ENCODE measurements at regions not wholly inside any gene's neighbourhood (a gene's known extent, or its start where the extent isn't known, plus 50 kb on each side); places are given as distances from the start of the nearest gene placed in this dataset.

GRCh38 chr14:98292191-98292590, 979.8 kb downstream of the BCL11B start:
- ATAC-seq (ENCODE audit: insufficient read depth, low FRiP score) (no peak), DNase-seq (no peak)
- Histone ChIP-seq H3K36me3 (ENCODE audit: control insufficient read depth in 4 of 4, insufficient read depth in 4 of 4, low read length in 4 of 4) (no peaks in the 10 kb centered on the region), H3K4me3 (no peak overlapping the region), H3K9ac (ENCODE audit: insufficient read depth in 1 of 2, low read length in 2 of 2) (no peak overlapping the region), H3K27ac (ENCODE audit: low read depth in 1 of 2, low read length in 1 of 2) (no peak overlapping the region), H3K27me3 (ENCODE audit: control insufficient read depth in 3 of 3, insufficient read depth in 3 of 3, low read length in 2 of 3) (peaks cover 0 to under 1% (median 0%) of the 10 kb centered on the region in 3 donors), H3K4me1 (ENCODE audit: control insufficient read depth in 5 of 5, insufficient read depth in 5 of 5, low read length in 5 of 5) (peaks cover 0 to 3% (median 0%) of the 10 kb centered on the region in 5 donors), H3K9me3 (ENCODE audit: control insufficient read depth in 4 of 4, insufficient read depth in 3 of 4, low read length in 3 of 4) (peaks cover 0 to 6% (median 0%) of the 10 kb centered on the region in 4 donors)
- 94 to 97% methylated on average over 2 of the region's 2 CpGs for WGBS, 2 donors
- TF ChIP-seq CTCF (IDR thresholded peaks at IDR 0.05; ENCODE audit: control extremely low read depth, extremely low read depth): no peak

DNA sequence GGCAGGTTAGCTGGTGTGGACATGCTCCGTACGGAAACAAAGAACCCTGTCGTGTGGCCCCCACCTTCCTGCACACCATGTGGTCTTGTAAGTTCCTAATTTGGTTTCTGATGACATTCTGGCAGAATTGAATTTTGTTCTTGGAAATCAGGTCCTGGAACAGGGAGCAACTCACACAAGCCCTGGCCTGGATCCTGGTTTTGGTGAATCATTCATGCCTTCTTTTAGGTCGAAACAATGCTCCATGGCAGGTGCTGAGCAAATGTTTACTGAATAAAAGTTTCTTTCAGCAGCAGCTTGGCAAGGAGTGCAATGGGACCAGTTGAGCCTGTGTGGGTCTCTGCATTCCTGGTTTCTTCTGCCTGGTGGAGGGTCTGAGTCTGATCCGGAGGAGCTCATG, 978.4 kb downstream of the BCL11B start:
- H3K27ac ChIP-seq (ENCODE audit: low read depth in 1 of 2, low read length in 1 of 2): no peak overlapping the region
- no peak overlapping the region for H3K9ac ChIP-seq (ENCODE audit: insufficient read depth in 1 of 2, low read length in 2 of 2)
- no peak overlapping the region for H3K4me3 ChIP-seq
- no peak for TF ChIP-seq CTCF (IDR thresholded peaks at IDR 0.05; ENCODE audit: control extremely low read depth, extremely low read depth)
- H3K36me3 ChIP-seq (ENCODE audit: control insufficient read depth in 4 of 4, insufficient read depth in 4 of 4, low read length in 4 of 4): no peaks in the 10 kb centered on the region
- peaks cover 0 to 6% (median 0%) of the 10 kb centered on the region in 4 donors for H3K9me3 ChIP-seq (ENCODE audit: control insufficient read depth in 4 of 4, insufficient read depth in 3 of 4, low read length in 3 of 4)
- DNase-seq (no peak), ATAC-seq (ENCODE audit: insufficient read depth, low FRiP score) (no peak)
- peaks cover 0 to 2% (median 0%) of the 10 kb centered on the region in 3 donors for H3K27me3 ChIP-seq (ENCODE audit: control insufficient read depth in 3 of 3, insufficient read depth in 3 of 3, low read length in 2 of 3)
- H3K4me1 ChIP-seq (ENCODE audit: control insufficient read depth in 5 of 5, insufficient read depth in 5 of 5, low read length in 5 of 5): peaks cover 0 to 3% (median 0%) of the 10 kb centered on the region in 5 donors
- WGBS, 2 donors: 77 to 88% methylated on average over 5 of the region's 5 CpGs

DNA sequence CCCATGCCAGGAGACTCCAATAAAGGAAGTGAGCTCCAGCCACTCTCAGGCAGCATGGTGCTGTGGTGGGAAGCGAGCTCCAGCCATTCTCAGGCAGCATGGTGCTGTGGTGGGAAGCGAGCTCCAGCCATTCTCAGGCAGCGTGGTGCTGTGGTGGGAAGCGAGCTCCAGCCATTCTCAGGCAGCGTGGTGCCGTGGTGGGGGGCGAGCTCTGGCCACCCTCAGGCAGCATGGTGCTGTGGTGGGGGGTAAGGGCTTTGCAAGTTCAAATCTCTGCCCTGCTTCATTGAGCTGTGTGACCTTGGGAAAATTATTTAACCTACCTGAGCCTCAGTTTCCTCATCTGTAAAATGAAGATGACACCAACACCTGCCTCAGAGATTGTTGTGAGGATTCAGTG, 975.1 kb downstream of the BCL11B start:
- WGBS, 2 donors: 64 to 89% methylated on average over 7 of the region's 7 CpGs
- no peak for DNase-seq
- ATAC-seq (ENCODE audit: insufficient read depth, low FRiP score): no peak
- Histone ChIP-seq H3K4me1 (ENCODE audit: control insufficient read depth in 5 of 5, insufficient read depth in 5 of 5, low read length in 5 of 5) (peaks cover 0 to 13% (median 0%) of the 10 kb centered on the region in 5 donors), H3K9ac (ENCODE audit: insufficient read depth in 1 of 2, low read length in 2 of 2) (no peak overlapping the region), H3K27ac (ENCODE audit: low read depth in 1 of 2, low read length in 1 of 2) (no peak overlapping the region), H3K27me3 (ENCODE audit: control insufficient read depth in 3 of 3, insufficient read depth in 3 of 3, low read length in 2 of 3) (peaks cover 0 to 2% (median 0%) of the 10 kb centered on the region in 3 donors), H3K36me3 (ENCODE audit: control insufficient read depth in 4 of 4, insufficient read depth in 4 of 4, low read length in 4 of 4) (no peaks in the 10 kb centered on the region), H3K4me3 (no peak overlapping the region), H3K9me3 (ENCODE audit: control insufficient read depth in 4 of 4, insufficient read depth in 3 of 4, low read length in 3 of 4) (no peaks in the 10 kb centered on the region)
- no peak for TF ChIP-seq CTCF (IDR thresholded peaks at IDR 0.05; ENCODE audit: control extremely low read depth, extremely low read depth)

GRCh38 chr14:98297567-98297966, 974.4 kb downstream of the BCL11B start:
- no peaks in the 10 kb centered on the region for H3K36me3 ChIP-seq (ENCODE audit: control insufficient read depth in 4 of 4, insufficient read depth in 4 of 4, low read length in 4 of 4)
- H3K27me3 ChIP-seq (ENCODE audit: control insufficient read depth in 3 of 3, insufficient read depth in 3 of 3, low read length in 2 of 3): peaks cover 0 to 2% (median 0%) of the 10 kb centered on the region in 3 donors
- H3K4me1 ChIP-seq (ENCODE audit: control insufficient read depth in 5 of 5, insufficient read depth in 5 of 5, low read length in 5 of 5): peaks cover 0 to 15% (median 0%) of the 10 kb centered on the region in 5 donors

More at GRCh38 chr14:98297567-98297966, 974.4 kb downstream of the BCL11B start:
- no peak overlapping the region for H3K27ac ChIP-seq (ENCODE audit: low read depth in 1 of 2, low read length in 1 of 2)
- no peak for DNase-seq
- no peak for TF ChIP-seq CTCF (IDR thresholded peaks at IDR 0.05; ENCODE audit: control extremely low read depth, extremely low read depth)
- 88 to 90% methylated on average over 7 of the region's 7 CpGs for WGBS, 2 donors
- H3K4me3 ChIP-seq: no peak overlapping the region
- no peaks in the 10 kb centered on the region for H3K9me3 ChIP-seq (ENCODE audit: control insufficient read depth in 4 of 4, insufficient read depth in 3 of 4, low read length in 3 of 4)
- H3K9ac ChIP-seq (ENCODE audit: insufficient read depth in 1 of 2, low read length in 2 of 2): no peak overlapping the region
- no peak for ATAC-seq (ENCODE audit: insufficient read depth, low FRiP score)

Measured in lung (tissue), 11 donors.